CD4-positive, alpha-beta T cell treated with Interleukin-2 at 100 ng/mL for 4 hours (primary cell): ENCODE measurements at regions not wholly inside any gene's neighbourhood (a gene's known extent, or its start where the extent isn't known, plus 50 kb on each side); places are given as distances from the start of the nearest gene placed in this dataset.
"Not testable (repeated sequence)": the region's sequence is repeated elsewhere in the genome, so short reads cannot be mapped to it uniquely, and the experiment has no call there.

ENCODE experiments used
- DNase-seq: peaks from one replicate; pipeline ENCODE4 v3.0.0-alpha.2; 2020; ENCODE audit warnings: low spot score

DNA sequence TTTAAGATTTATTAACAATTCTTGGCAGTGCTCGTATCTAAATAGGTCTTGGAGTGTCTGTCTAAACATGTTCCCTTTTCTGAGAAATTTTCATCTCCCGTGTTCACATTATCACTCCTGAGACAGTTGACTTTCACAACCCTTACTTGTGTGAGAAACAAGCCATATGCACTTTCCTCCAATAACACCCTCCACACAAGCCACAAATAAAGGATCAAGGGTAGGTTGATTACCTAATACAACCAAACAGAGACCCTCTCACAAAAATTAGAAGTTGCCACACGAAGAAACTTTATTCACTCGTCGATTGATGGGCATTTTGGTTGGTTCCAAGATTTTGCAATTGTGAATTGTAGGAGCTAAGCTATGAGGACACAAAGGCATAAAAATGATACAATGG lies 763.9 kb downstream of the TRAM1L1 start:
- DNase-seq, result no peak

GRCh38 chr4:116320859-116321258 lies 764.5 kb downstream of the TRAM1L1 start:
- DNase-seq, result no peak

DNA sequence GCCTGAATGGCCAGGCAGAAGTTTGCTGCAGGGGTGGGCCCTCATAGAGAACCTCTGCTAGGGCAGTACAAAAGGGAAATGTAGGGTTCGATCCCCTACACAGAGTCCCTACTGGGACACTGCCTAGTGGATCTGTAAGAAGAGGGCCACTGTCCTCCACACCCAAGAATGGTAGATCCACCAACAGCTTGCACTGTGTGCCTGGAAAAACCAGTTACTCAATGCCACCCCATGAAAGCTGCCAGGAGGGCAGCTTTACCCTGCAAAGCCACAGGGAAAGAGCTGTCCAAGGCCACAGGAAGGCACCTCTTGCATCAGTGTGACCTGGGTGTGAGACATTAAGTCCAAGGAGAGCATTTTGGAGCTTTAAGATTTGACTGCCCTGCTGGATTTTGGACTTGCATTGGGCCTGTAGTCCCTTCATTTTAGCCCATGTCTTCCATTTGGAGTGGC lies 781.6 kb downstream of the TRAM1L1 start:
- DNase-seq, result no peak

GRCh38 chr4:116302990-116303735 lies 782.2 kb downstream of the TRAM1L1 start:
- no peak for DNase-seq

GRCh38 chr4:116275006-116275405 lies 810.4 kb downstream of the TRAM1L1 start:
- no peak for DNase-seq

GRCh38 chr4:116272336-116272735 lies 813.0 kb downstream of the TRAM1L1 start:
- no peak for DNase-seq

DNA sequence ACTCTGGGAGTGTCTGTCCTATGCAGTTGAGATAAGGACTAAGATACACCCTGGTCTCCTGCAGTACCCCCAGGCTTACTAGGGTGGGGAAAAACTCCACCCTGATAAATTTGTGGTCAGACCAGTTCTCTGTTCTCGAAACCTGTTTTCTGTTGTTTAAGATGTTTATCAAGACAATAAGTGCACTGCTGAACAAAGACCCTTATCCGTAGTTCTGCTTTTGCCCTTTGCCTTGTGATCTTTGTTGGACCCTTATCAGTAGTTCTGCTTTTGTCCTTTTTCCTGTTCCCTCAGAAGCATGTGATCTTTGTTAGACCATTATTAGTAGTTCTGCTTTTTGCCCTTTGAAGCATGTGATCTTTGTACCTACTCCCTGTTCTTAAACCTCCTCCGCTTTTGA lies 824.4 kb downstream of the TRAM1L1 start:
- DNase-seq, result not testable (repeated sequence)

GRCh38 chr4:116244771-116245170 lies 840.6 kb downstream of the TRAM1L1 start:
- no peak for DNase-seq

DNA sequence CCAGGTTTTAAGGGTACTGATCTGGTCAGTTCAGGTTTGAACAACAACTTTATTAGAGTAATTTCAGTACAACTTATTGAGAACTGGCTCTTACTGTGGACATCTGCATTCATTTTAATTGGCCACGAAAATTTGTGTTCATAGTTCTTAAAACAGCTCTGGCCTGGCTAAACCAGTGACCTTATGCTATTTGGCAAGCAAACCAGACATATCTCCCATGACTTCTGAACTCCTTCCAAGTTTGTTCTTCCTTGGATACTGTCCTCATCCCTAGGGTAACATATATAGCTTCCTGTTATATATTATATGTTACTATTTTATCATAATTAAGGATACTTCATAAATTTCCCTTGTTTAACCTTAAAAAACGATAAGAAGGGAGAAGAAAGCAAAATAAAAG lies 841.9 kb downstream of the TRAM1L1 start:
- no peak for DNase-seq

DNA sequence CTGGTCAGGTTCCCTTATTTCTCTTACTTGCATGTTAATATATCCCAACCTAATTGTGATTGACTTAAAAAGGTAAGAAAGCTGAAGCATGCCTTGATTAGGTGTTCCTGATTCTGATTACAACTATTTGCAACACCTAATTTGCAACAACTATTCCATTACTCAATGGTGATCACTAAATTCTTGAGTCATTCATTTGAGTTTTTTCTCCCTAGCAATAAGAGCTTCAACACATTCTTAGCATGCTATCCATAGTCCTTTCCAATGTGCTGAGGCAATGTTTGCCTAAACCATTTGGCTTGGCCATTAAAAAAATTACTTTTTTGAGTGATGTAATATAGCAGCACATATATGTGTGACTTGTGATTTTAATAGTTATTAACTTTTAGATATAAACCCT lies 851.4 kb downstream of the TRAM1L1 start:
- no peak for DNase-seq

GRCh38 chr4:116231999-116232398 lies 853.4 kb downstream of the TRAM1L1 start:
- not testable (repeated sequence) for DNase-seq

DNA sequence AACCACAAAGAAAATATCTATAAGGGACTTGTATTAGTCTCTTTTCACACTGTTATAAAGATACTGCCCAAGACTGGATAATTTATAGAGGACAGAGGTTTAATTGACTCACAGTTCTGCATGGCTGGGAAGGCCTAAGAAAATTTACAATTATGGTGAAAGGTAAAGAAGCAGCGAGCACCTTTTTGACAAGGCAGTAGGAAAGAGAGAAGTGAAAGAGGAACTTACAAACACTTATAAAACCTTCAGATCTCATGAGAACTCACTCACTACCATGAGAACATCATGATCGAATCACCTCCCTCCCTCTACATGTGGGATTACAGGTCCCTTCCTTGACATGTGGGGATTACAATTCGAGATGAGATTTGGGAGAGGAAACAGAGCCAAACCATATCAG lies 856.0 kb downstream of the TRAM1L1 start:
- DNase-seq, result no peak

DNA sequence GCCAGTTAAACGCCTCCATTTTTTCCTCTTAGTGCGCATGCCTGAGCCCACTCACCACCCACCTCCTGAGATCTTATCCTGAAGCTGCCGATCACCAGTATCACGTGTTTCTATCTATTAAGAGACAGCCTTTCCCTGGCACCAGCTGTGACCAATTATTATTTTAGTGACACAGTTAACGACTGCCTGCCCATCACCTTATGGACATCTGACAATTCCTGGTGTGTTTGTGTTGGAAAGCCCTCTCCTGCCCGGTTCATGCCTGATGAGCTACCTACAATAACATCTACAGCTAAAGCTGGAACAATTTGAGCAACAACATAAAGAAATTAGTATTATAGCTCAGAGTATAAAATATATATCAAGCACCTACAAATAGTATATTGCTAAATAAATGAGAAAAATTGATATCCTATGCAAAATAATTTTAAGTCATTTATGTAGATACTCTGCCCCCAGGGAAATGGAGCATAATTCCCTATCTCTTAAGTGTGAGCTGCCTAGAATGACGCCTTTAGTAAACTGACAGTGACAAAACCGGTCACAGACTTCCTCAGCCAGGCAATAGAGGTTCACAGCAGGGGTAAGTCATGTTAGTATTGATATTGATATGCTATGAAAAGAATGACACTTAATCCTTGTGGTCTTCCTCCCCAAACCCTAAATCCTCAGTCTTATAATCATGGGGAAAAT lies 862.2 kb downstream of the TRAM1L1 start:
- DNase-seq, result no peak

- no peak for DNase-seq
Measured at GRCh38 chr4:116217781-116218180, 867.6 kb downstream of the TRAM1L1 start.

GRCh38 chr4:116215622-116216021 lies 869.8 kb downstream of the TRAM1L1 start:
- no peak for DNase-seq

- DNase-seq, result no peak
Measured at GRCh38 chr4:116202524-116202923, 882.9 kb downstream of the TRAM1L1 start.

GRCh38 chr4:116197317-116197809 lies 888.0 kb downstream of the TRAM1L1 start:
- DNase-seq, result no peak

GRCh38 chr4:116183241-116183640 lies 902.1 kb downstream of the TRAM1L1 start:
- DNase-seq, result no peak

GRCh38 chr4:116180157-116180601 lies 905.2 kb downstream of the TRAM1L1 start:
- no peak for DNase-seq

- not testable (repeated sequence) for DNase-seq
Measured at GRCh38 chr4:116151371-116151770, 934.0 kb downstream of the TRAM1L1 start.

GRCh38 chr4:116150152-116150551 lies 935.2 kb downstream of the TRAM1L1 start:
- DNase-seq, result no peak

DNA sequence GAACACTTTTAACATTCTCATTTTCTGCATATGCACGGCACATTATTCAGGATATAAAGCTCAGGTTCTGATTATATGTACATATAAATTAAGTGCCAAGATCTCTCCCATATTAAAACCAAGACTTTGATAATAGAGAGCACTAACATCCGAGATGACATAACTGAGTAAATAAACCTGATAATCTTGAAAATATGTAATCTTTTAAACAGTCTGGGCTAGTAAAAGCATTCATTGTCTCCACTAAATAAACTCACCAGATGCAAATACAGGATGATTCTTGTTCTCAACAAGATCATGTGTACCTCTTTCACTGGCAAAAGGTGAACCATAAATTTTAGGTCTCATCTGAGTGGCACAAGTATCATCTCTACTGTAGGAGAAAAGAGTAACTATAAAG lies 942.2 kb downstream of the TRAM1L1 start:
- DNase-seq, result no peak

GRCh38 chr4:116132946-116133345 lies 952.4 kb downstream of the TRAM1L1 start:
- DNase-seq, result no peak
